ENCODE measurements at regions not wholly inside any gene's neighbourhood (a gene's known extent, or its start where the extent isn't known, plus 50 kb on each side); places are given as distances from the start of the nearest gene placed in this dataset.
A peak's percentile ranks its signal among the peaks of the same experiment; 100 is the strongest.

- Histone ChIP-seq H3K79me2 (ENCODE audit: insufficient read depth) (no peaks in the 10 kb centered on the region), H3K9me2 (ENCODE audit: insufficient read depth) (no peaks in the 10 kb centered on the region), H3K9ac (no peak overlapping the region), H3K27me3 (replicated peaks; ENCODE audit: insufficient read depth) (no peaks in the 10 kb centered on the region), H2AFZ (no peak overlapping the region), H3K4me3 (no peak overlapping the region), H3K36me3 (ENCODE audit: low read depth) (no peaks in the 10 kb centered on the region), H3K27ac (no peak overlapping the region), H3K4me2 (ENCODE audit: unreplicated experiment) (no peak overlapping the region), H3F3A (ENCODE audit: insufficient read depth) (no peaks in the 10 kb centered on the region), H3K9me3 (ENCODE audit: low read depth) (no peaks in the 10 kb centered on the region), H4K20me1 (ENCODE audit: insufficient read depth) (no peaks in the 10 kb centered on the region), H3K4me1 (ENCODE audit: insufficient read depth) (no peaks in the 10 kb centered on the region)
- DNase-seq, result peak; percentile 18
- TF ChIP-seq EZH2 (IDR thresholded peaks at IDR 0.05; ENCODE audit: insufficient read depth, poor library complexity, severe bottlenecking) (no peak), EZH2phosphoT487 (IDR thresholded peaks at IDR 0.05; ENCODE audit: insufficient read depth, low read depth) (no peak)
- in situ Hi-C loops (cut with MboI), result no loop called here
- 71 to 81% methylated on average over 2 of the region's 2 CpGs for WGBS, 2 experiments (ENCODE audit: low coverage in 1 of 2, low lambda C conversion rate in 2 of 2, missing lambda C conversion rate in 2 of 2)
Measured at GRCh38 chr6:97925504-97925903, 642.5 kb upstream of the MMS22L start.

- in situ Hi-C loops (cut with MboI), result no loop called here
- TF ChIP-seq EZH2phosphoT487 (IDR thresholded peaks at IDR 0.05; ENCODE audit: insufficient read depth, low read depth) (no peak), EZH2 (IDR thresholded peaks at IDR 0.05; ENCODE audit: insufficient read depth, poor library complexity, severe bottlenecking) (no peak)
- 27 to 29% methylated on average over 3 of the region's 3 CpGs for whole genome bisulfite sequencing, 2 experiments (ENCODE audit: low coverage in 1 of 2, low lambda C conversion rate in 2 of 2, missing lambda C conversion rate in 2 of 2)
Measured at GRCh38 chr6:97939440-97940168, 656.6 kb upstream of the MMS22L start.

GRCh38 chr6:97947841-97948240 lies 664.8 kb upstream of the MMS22L start:
- Histone ChIP-seq H3K27me3 (replicated peaks; ENCODE audit: insufficient read depth) (no peaks in the 10 kb centered on the region; the same call in 1 of the 2 replicates), H3K9ac (no peak overlapping the region), H3K36me3 (ENCODE audit: low read depth) (no peaks in the 10 kb centered on the region), H3K27ac (no peak overlapping the region), H3F3A (ENCODE audit: insufficient read depth) (no peaks in the 10 kb centered on the region), H3K9me3 (ENCODE audit: low read depth) (no peaks in the 10 kb centered on the region), H4K20me1 (ENCODE audit: insufficient read depth) (no peaks in the 10 kb centered on the region), H2AFZ (no peak overlapping the region), H3K4me3 (no peak overlapping the region), H3K79me2 (ENCODE audit: insufficient read depth) (no peaks in the 10 kb centered on the region), H3K4me2 (ENCODE audit: unreplicated experiment) (no peak overlapping the region), H3K4me1 (ENCODE audit: insufficient read depth) (peaks cover 7% of the 10 kb centered on the region; the same call in 1 of the 2 replicates), H3K9me2 (ENCODE audit: insufficient read depth) (no peaks in the 10 kb centered on the region)
- in situ Hi-C loops (cut with MboI), result no loop called here
- peak; percentile 24 for DNase-seq
- 39 to 43% methylated on average over 3 of the region's 3 CpGs for WGBS, 2 experiments (ENCODE audit: low coverage in 1 of 2, low lambda C conversion rate in 2 of 2, missing lambda C conversion rate in 2 of 2)
- no peak for TF ChIP-seq EZH2 (IDR thresholded peaks at IDR 0.05; ENCODE audit: insufficient read depth, poor library complexity, severe bottlenecking)
- TF ChIP-seq EZH2phosphoT487 (IDR thresholded peaks at IDR 0.05; ENCODE audit: insufficient read depth, low read depth), result no peak

More at GRCh38 chr6:97939440-97940168, 656.6 kb upstream of the MMS22L start:
- Histone ChIP-seq H3K27ac (no peak overlapping the region), H3K4me3 (no peak overlapping the region), H3K36me3 (ENCODE audit: low read depth) (no peaks in the 10 kb centered on the region), H3K27me3 (replicated peaks; ENCODE audit: insufficient read depth) (no peaks in the 10 kb centered on the region), H3K9ac (no peak overlapping the region), H3K9me2 (ENCODE audit: insufficient read depth) (no peaks in the 10 kb centered on the region), H3K4me2 (ENCODE audit: unreplicated experiment) (no peak overlapping the region), H4K20me1 (ENCODE audit: insufficient read depth) (no peaks in the 10 kb centered on the region), H2AFZ (no peak overlapping the region), H3K79me2 (ENCODE audit: insufficient read depth) (no peaks in the 10 kb centered on the region), H3K4me1 (ENCODE audit: insufficient read depth) (no peaks in the 10 kb centered on the region), H3F3A (ENCODE audit: insufficient read depth) (no peaks in the 10 kb centered on the region), H3K9me3 (ENCODE audit: low read depth) (no peaks in the 10 kb centered on the region)
- no peak for DNase-seq

- H3K9me2 ChIP-seq (ENCODE audit: insufficient read depth), result no peaks in the 10 kb centered on the region
- no peak overlapping the region for H2AFZ ChIP-seq
- H3K4me1 ChIP-seq (ENCODE audit: insufficient read depth), result no peaks in the 10 kb centered on the region
- TF ChIP-seq EZH2 (IDR thresholded peaks at IDR 0.05; ENCODE audit: insufficient read depth, poor library complexity, severe bottlenecking) (no peak), EZH2phosphoT487 (IDR thresholded peaks at IDR 0.05; ENCODE audit: insufficient read depth, low read depth) (no peak)
- no peaks in the 10 kb centered on the region for H3K36me3 ChIP-seq (ENCODE audit: low read depth)
- no peaks in the 10 kb centered on the region for H3F3A ChIP-seq (ENCODE audit: insufficient read depth)
- no peak overlapping the region for H3K27ac ChIP-seq
- DNase-seq, result peak; percentile 20
- H3K27me3 ChIP-seq (replicated peaks; ENCODE audit: insufficient read depth), result no peaks in the 10 kb centered on the region
- H3K9me3 ChIP-seq (ENCODE audit: low read depth), result no peaks in the 10 kb centered on the region
- 65 to 70% methylated on average over 8 of the region's 8 CpGs for WGBS, 2 experiments (ENCODE audit: low coverage in 1 of 2, low lambda C conversion rate in 2 of 2, missing lambda C conversion rate in 2 of 2)
- in situ Hi-C loops (cut with MboI), result no loop called here
- H3K4me3 ChIP-seq, result no peak overlapping the region
- no peak overlapping the region for H3K9ac ChIP-seq
- no peaks in the 10 kb centered on the region for H4K20me1 ChIP-seq (ENCODE audit: insufficient read depth)
- H3K79me2 ChIP-seq (ENCODE audit: insufficient read depth), result no peaks in the 10 kb centered on the region
- no peak overlapping the region for H3K4me2 ChIP-seq (ENCODE audit: unreplicated experiment)
Measured at GRCh38 chr6:97958134-97958533, 675.1 kb upstream of the MMS22L start.

Data from GM23248 (cell line).